Spleen (tissue), 7 donors: ENCODE measurements at regions not wholly inside any gene's neighbourhood (a gene's known extent, or its start where the extent isn't known, plus 50 kb on each side); places are given as distances from the start of the nearest gene placed in this dataset.

Source experiments
- POLR2A ChIP-seq, 3 donors: fragments of 450-650 bp; IDR thresholded peaks; one replicate each; pipeline ENCODE4 v1.5.1; 2017; ENCODE audit warnings: antibody characterized with exemption in 3 of 3, mild to moderate bottlenecking in 1 of 3
- TF ChIP-seq, protein P1 (sequence below), 11 experiments: fragments of 200-600 bp in 7 of 11; fragments of 450-650 bp in 4 of 11; sonication (generic) in 4 of 11; IDR thresholded peaks in 8 of 11; conservative IDR thresholded peaks in 3 of 11; 1 replicate in 7 of 11; 2 replicates in 4 of 11; pipeline versions ENCODE4 v1.4.0 to v1.8.0; 2016 to 2021; ENCODE audit warnings: antibody characterized with exemption in 11 of 11, inconsistent platforms in 4 of 11, mild to moderate bottlenecking in 1 of 11
- donor health status: DM: no; HTN: no; CAD: no; lungs with moderate emphysema.
- donor health status: DM: no; HTN: no; CAD: no.
- donor health status: DM: no; HTN: no; CAD: no.

DNA sequence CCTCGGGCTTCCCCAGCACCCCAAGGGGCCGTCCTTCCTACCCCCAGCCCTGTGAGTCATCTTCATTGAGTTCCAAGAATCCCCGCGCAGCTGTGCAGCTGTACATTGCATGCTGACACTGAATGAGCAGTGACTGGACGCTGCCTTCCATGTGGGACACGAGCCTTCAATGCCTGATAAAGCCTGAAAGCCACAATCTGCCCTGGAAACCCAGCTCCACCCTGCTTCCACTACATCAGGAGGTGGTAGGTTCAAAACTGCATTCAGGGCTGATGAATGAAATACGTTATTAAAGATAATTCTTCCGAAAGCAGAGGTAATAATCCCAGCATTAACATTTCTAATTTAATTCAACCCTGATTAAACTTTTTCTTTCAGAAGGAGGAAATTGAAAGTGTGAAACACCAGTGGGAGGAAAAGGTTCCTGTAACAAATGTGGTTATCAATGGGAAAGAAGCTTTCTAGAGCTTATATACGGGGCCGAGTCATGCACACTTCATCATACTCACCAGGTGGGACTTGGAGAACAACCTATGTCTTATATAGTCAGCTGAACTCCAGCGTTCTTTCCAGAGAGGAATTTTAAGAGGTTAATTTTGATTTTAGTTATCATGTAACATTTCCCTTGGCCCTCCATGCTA, 360.1 kb downstream of the LPIN1 start:
- no peak for TF ChIP-seq POLR2A (IDR thresholded peaks at IDR 0.05)
- TF ChIP-seq, protein P1, sequence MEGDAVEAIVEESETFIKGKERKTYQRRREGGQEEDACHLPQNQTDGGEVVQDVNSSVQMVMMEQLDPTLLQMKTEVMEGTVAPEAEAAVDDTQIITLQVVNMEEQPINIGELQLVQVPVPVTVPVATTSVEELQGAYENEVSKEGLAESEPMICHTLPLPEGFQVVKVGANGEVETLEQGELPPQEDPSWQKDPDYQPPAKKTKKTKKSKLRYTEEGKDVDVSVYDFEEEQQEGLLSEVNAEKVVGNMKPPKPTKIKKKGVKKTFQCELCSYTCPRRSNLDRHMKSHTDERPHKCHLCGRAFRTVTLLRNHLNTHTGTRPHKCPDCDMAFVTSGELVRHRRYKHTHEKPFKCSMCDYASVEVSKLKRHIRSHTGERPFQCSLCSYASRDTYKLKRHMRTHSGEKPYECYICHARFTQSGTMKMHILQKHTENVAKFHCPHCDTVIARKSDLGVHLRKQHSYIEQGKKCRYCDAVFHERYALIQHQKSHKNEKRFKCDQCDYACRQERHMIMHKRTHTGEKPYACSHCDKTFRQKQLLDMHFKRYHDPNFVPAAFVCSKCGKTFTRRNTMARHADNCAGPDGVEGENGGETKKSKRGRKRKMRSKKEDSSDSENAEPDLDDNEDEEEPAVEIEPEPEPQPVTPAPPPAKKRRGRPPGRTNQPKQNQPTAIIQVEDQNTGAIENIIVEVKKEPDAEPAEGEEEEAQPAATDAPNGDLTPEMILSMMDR (IDR thresholded peaks at IDR 0.05 in 8 of 11, conservative IDR thresholded peaks at IDR 0.05 in 3 of 11) = no peak
